Uterus (tissue), 3 donors: ENCODE measurements at regions not wholly inside any gene's neighbourhood (a gene's known extent, or its start where the extent isn't known, plus 50 kb on each side); places are given as distances from the start of the nearest gene placed in this dataset.
"Not testable (repeated sequence)": the region's sequence is repeated elsewhere in the genome, so short reads cannot be mapped to it uniquely, and the experiment has no call there.

ENCODE experiments used
- DNase-seq, 2 donors: peaks; one replicate each; pipeline ENCODE4 v3.0.0-alpha.2; 2019 to 2020
- H3K27ac ChIP-seq, 2 donors: fragments of 200-600 bp; sonication (generic); 1 replicate in 1 of 2; 2 replicates in 1 of 2; pipeline ENCODE4 v1.5.1; 2016 to 2018
- H3K27me3 ChIP-seq, 2 donors: fragments of 200-600 bp; sonication (generic); one replicate each; pipeline ENCODE4 v1.5.1; 2018 to 2019; ENCODE audit warnings: control low read depth in 1 of 2
- H3K36me3 ChIP-seq, 2 donors: fragments of 200-600 bp; sonication (generic); one replicate each; pipeline ENCODE4 v1.5.1; 2019; ENCODE audit warnings: control low read depth in 1 of 2
- H3K4me1 ChIP-seq, 2 donors: fragments of 200-600 bp; sonication (generic); one replicate each; pipeline ENCODE4 v1.5.1; 2018 to 2019; ENCODE audit warnings: control low read depth in 1 of 2
- H3K4me3 ChIP-seq, 2 donors: fragments of 200-600 bp; sonication (generic); 1 replicate in 1 of 2; 2 replicates in 1 of 2; pipeline ENCODE4 v1.5.1; 2018 to 2019; ENCODE audit warnings: mild to moderate bottlenecking in 1 of 2
- H3K9me3 ChIP-seq, 2 donors: fragments of 200-600 bp; sonication (generic); one replicate each; pipeline ENCODE4 v1.5.1; 2019; ENCODE audit warnings: control low read depth in 1 of 2
- CTCF ChIP-seq, 4 experiments: fragments of 200-600 bp in 2 of 4; fragments of 450-650 bp in 2 of 4; sonication (generic) in 2 of 4; IDR thresholded peaks; one replicate each; pipeline ENCODE4 v1.5.1; 2016 to 2019; ENCODE audit warnings: antibody characterized with exemption in 4 of 4, mild to moderate bottlenecking in 2 of 4, moderate library complexity in 1 of 4
- POLR2A ChIP-seq, 2 donors: fragments of 450-650 bp; IDR thresholded peaks; one replicate each; pipeline ENCODE4 v1.6.1; 2016; ENCODE audit warnings: antibody characterized with exemption in 2 of 2, mild to moderate bottlenecking in 1 of 2, moderate library complexity in 1 of 2
- intact Hi-C: fragments of 100-400 bp; cut with DNase I; formaldehyde crosslinking; loops from one replicate; pipeline ENCODE4 v1.15.1; 2023; ENCODE audit warnings: low total_unique reads
- donor health status: DM: yes; HTN: yes; CAD: no.

- intact Hi-C loops, result no loop called here
- Histone ChIP-seq H3K27me3 (no peaks in the 10 kb centered on the region), H3K36me3 (no peaks in the 10 kb centered on the region), H3K4me1 (no peaks in the 10 kb centered on the region), H3K9me3 (no peaks in the 10 kb centered on the region), H3K27ac (no peak overlapping the region), H3K4me3 (no peak overlapping the region)
- no peak for TF ChIP-seq CTCF (IDR thresholded peaks at IDR 0.05)
- no peak for TF ChIP-seq POLR2A (IDR thresholded peaks at IDR 0.05)
- no peak for DNase-seq
These were observed 807.4 kb downstream of the MAT2B start for GRCh38 chr5:164312801-164313200.

GRCh38 chr5:164317676-164318075 is 812.3 kb downstream of the MAT2B start:
- Histone ChIP-seq H3K27ac (no peak overlapping the region), H3K4me3 (no peak overlapping the region), H3K4me1 (no peaks in the 10 kb centered on the region), H3K27me3 (no peaks in the 10 kb centered on the region), H3K36me3 (no peaks in the 10 kb centered on the region), H3K9me3 (no peaks in the 10 kb centered on the region)
- TF ChIP-seq CTCF (IDR thresholded peaks at IDR 0.05) (no peak), POLR2A (IDR thresholded peaks at IDR 0.05) (no peak)
- intact Hi-C loops, result no loop called here
- DNase-seq, result no peak

GRCh38 chr5:164319161-164319560 is 813.7 kb downstream of the MAT2B start:
- Histone ChIP-seq H3K27me3 (no peaks in the 10 kb centered on the region), H3K4me1 (no peaks in the 10 kb centered on the region), H3K9me3 (no peaks in the 10 kb centered on the region), H3K27ac (no peak overlapping the region), H3K4me3 (no peak overlapping the region), H3K36me3 (no peaks in the 10 kb centered on the region)
- no peak for TF ChIP-seq CTCF (IDR thresholded peaks at IDR 0.05)
- no peak for TF ChIP-seq POLR2A (IDR thresholded peaks at IDR 0.05)
- DNase-seq, result no peak
- intact Hi-C loops, result no loop called here

GRCh38 chr5:164324239-164324638 is 818.8 kb downstream of the MAT2B start:
- no peak for DNase-seq
- Histone ChIP-seq H3K4me3 (no peak overlapping the region), H3K27ac (no peak overlapping the region), H3K9me3 (no peaks in the 10 kb centered on the region), H3K4me1 (no peaks in the 10 kb centered on the region), H3K27me3 (no peaks in the 10 kb centered on the region), H3K36me3 (no peaks in the 10 kb centered on the region)
- TF ChIP-seq CTCF (IDR thresholded peaks at IDR 0.05), result no peak
- TF ChIP-seq POLR2A (IDR thresholded peaks at IDR 0.05), result no peak
- intact Hi-C loops, result no loop called here

GRCh38 chr5:164326219-164326618 is 820.8 kb downstream of the MAT2B start:
- TF ChIP-seq CTCF (IDR thresholded peaks at IDR 0.05) (no peak), POLR2A (IDR thresholded peaks at IDR 0.05) (no peak)
- Histone ChIP-seq H3K9me3 (no peaks in the 10 kb centered on the region), H3K36me3 (no peaks in the 10 kb centered on the region), H3K4me3 (no peak overlapping the region), H3K27me3 (no peaks in the 10 kb centered on the region), H3K4me1 (no peaks in the 10 kb centered on the region), H3K27ac (no peak overlapping the region)
- intact Hi-C loops, result no loop called here
- DNase-seq, result no peak

GRCh38 chr5:164327166-164327565 is 821.7 kb downstream of the MAT2B start:
- H3K4me3 ChIP-seq, H3K36me3 ChIP-seq, DNase-seq, H3K27ac ChIP-seq, H3K4me1 ChIP-seq, intact Hi-C loops, H3K9me3 ChIP-seq, H3K27me3 ChIP-seq: not testable (repeated sequence)
